Upper lobe of left lung (tissue), 4 donors: ENCODE measurements at regions not wholly inside any gene's neighbourhood (a gene's known extent, or its start where the extent isn't known, plus 50 kb on each side); places are given as distances from the start of the nearest gene placed in this dataset.

ENCODE experiments used
- POLR2A ChIP-seq, 4 donors: fragments of 450-650 bp; IDR thresholded peaks; one replicate each; pipeline ENCODE4 v1.5.1; 2016 to 2017; ENCODE audit warnings: antibody characterized with exemption in 4 of 4, mild to moderate bottlenecking in 2 of 4
- TF ChIP-seq, protein P1 (sequence below), 6 experiments: fragments of 450-650 bp in 4 of 6; fragments of 200-600 bp in 2 of 6; sonication (generic) in 2 of 6; IDR thresholded peaks; one replicate each; pipeline ENCODE4 v1.5.1; 2016 to 2019; ENCODE audit warnings: antibody characterized with exemption in 6 of 6

DNA sequence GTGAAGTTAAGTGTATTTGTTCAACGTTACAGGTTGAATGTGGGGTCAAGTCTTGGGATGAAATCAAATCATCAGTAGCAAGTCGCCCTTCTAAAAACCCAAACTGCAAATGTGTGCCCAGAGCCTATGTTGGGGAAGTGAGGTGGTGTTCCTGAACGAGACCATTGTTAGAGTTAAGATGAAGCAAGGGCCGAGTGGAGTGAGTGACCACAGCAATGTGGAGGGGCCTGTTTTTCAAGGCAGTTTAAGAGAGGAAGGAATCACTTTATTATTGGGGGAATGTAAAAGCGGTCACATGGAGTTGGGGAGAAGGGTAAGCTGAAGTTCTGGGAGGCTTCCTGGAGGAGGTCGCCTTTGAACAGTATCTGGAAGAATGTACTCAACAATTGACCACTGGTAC is 68.5 kb downstream of the MYCN start:
- TF ChIP-seq POLR2A (IDR thresholded peaks at IDR 0.05) = no peak
- TF ChIP-seq, protein P1, sequence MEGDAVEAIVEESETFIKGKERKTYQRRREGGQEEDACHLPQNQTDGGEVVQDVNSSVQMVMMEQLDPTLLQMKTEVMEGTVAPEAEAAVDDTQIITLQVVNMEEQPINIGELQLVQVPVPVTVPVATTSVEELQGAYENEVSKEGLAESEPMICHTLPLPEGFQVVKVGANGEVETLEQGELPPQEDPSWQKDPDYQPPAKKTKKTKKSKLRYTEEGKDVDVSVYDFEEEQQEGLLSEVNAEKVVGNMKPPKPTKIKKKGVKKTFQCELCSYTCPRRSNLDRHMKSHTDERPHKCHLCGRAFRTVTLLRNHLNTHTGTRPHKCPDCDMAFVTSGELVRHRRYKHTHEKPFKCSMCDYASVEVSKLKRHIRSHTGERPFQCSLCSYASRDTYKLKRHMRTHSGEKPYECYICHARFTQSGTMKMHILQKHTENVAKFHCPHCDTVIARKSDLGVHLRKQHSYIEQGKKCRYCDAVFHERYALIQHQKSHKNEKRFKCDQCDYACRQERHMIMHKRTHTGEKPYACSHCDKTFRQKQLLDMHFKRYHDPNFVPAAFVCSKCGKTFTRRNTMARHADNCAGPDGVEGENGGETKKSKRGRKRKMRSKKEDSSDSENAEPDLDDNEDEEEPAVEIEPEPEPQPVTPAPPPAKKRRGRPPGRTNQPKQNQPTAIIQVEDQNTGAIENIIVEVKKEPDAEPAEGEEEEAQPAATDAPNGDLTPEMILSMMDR (IDR thresholded peaks at IDR 0.05) = no peak
